ENCODE measurements at regions not wholly inside any gene's neighbourhood (a gene's known extent, or its start where the extent isn't known, plus 50 kb on each side); places are given as distances from the start of the nearest gene placed in this dataset.
A peak's percentile ranks its signal among the peaks of the same experiment; 100 is the strongest.

GRCh38 chr7:42858570-42858969, 53.3 kb downstream of the C7orf25 start:
- DNase-seq, result no peak

- DNase-seq, result no peak
Observed at GRCh38 chr7:42856605-42856987, 55.3 kb downstream of the C7orf25 start.

- DNase-seq, result no peak
Observed at GRCh38 chr7:42854571-42855118, 57.2 kb downstream of the C7orf25 start.

GRCh38 chr7:42852531-42852930, 59.3 kb downstream of the C7orf25 start:
- DNase-seq, result no peak

- DNase-seq, result peak; percentile 24
Observed at GRCh38 chr7:42843205-42843800, 68.6 kb downstream of the C7orf25 start.

- DNase-seq, result peak; percentile 14
Observed at GRCh38 chr7:42834676-42835075, 77.2 kb downstream of the C7orf25 start.

- DNase-seq, result no peak
Observed at GRCh38 chr7:42833411-42833810, 78.5 kb downstream of the C7orf25 start.

- no peak for DNase-seq
Observed at GRCh38 chr7:42832667-42833066, 79.2 kb downstream of the C7orf25 start.

- DNase-seq, result no peak
Observed at GRCh38 chr7:42831718-42832522, 80.0 kb downstream of the C7orf25 start.

GRCh38 chr7:42831006-42831717, 80.7 kb downstream of the C7orf25 start:
- DNase-seq, result no peak

GRCh38 chr7:42812779-42813178, 99.1 kb downstream of the C7orf25 start:
- no peak for DNase-seq

- DNase-seq, result no peak
Observed at GRCh38 chr7:42805601-42806000, 106.3 kb downstream of the C7orf25 start.

- DNase-seq, result no peak
Observed at GRCh38 chr7:42794673-42795072, 117.2 kb downstream of the C7orf25 start.

- no peak for DNase-seq
Observed at GRCh38 chr7:42792841-42793240, 119.0 kb downstream of the C7orf25 start.

GRCh38 chr7:42790196-42790595, 121.7 kb downstream of the C7orf25 start:
- DNase-seq, result no peak

- DNase-seq, result no peak
Observed at GRCh38 chr7:42774436-42774835, 137.4 kb downstream of the C7orf25 start.

GRCh38 chr7:42770114-42770513, 141.8 kb downstream of the C7orf25 start:
- DNase-seq, result no peak

GRCh38 chr7:42768045-42768444, 143.8 kb downstream of the C7orf25 start:
- DNase-seq, result no peak

- DNase-seq, result no peak
Observed at GRCh38 chr7:42766782-42767423, 145.0 kb downstream of the C7orf25 start.

GRCh38 chr7:42765931-42766330, 145.9 kb downstream of the C7orf25 start:
- no peak for DNase-seq

GRCh38 chr7:42763137-42763551, 148.7 kb downstream of the C7orf25 start:
- no peak for DNase-seq

- DNase-seq, result no peak
Observed at GRCh38 chr7:42761486-42761885, 150.4 kb downstream of the C7orf25 start.

- no peak for DNase-seq
Observed at GRCh38 chr7:42758124-42758523, 153.7 kb downstream of the C7orf25 start.

Data from inflammatory macrophage treated with lipopolysaccharide for 4 hours (primary cell).